Iris pigment epithelial cell (primary cell): ENCODE measurements at regions not wholly inside any gene's neighbourhood (a gene's known extent, or its start where the extent isn't known, plus 50 kb on each side); places are given as distances from the start of the nearest gene placed in this dataset.

Source experiments
- DNase-seq: peaks from one replicate; pipeline ENCODE4 v3.0.0-alpha.2; 2011; ENCODE audit warnings: low read depth

DNA sequence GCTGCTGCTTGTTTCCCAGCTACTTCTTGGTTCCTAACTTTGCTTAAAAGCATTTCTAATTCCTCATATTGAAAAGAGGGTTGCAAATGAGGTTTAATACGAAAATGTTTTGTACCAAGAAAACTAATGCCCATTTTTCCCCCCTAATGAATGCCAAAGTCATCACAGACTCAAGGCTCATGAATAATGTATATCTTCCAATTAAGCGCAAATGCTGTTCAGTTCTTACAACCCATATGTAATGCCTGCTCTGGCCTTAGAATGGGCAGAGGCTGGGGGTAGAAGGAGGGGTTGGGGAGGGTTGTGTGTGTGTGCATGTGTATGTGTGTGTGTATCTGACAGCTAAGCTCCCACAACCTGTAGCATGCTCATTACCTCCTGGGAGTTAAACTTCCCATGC lies 901.7 kb downstream of the KCNMA1 start:
- no peak for DNase-seq

DNA sequence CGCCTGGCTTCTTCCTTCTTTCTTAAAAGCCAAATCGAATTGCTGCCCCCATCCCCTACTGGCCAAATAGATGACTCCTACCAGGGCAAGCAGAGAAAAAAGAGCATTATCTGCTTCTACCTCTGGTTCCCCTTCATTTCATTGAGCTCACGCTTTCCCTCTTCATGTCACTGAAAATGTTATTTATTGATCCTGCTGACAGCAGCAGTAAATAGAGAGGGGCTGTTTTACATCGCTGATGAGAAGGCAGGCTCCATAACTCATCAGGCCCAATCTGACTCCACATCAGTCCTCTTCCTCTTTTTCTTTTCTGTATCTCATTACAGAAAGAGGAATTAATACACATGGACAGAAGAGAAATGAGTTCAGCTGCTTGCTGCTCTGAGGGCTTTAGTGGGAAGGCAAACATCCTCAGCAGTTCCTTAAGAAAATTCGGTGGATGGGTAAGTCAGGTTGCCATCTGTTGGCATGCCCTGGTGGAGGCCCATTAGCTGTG lies 904.1 kb downstream of the KCNMA1 start:
- no peak for DNase-seq

DNA sequence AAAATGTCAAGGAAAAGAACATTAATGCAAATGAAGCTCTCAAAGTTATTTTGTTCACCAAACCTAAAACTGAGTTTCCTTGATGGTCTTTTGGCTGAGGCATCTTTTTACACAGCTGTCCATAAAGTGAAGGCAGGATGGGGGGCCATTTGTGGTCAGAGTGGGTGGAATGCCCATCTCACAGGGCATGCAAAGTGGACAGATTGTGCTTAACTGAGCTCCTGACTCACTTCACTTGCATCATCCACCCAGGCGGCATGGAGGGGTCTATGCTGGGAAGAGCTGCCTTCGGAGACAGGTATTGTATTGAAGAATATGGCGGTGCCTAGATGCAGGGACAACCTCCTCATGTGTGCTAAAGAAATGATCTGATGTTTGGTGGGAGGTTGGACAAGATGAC lies 905.3 kb downstream of the KCNMA1 start:
- no peak for DNase-seq

DNA sequence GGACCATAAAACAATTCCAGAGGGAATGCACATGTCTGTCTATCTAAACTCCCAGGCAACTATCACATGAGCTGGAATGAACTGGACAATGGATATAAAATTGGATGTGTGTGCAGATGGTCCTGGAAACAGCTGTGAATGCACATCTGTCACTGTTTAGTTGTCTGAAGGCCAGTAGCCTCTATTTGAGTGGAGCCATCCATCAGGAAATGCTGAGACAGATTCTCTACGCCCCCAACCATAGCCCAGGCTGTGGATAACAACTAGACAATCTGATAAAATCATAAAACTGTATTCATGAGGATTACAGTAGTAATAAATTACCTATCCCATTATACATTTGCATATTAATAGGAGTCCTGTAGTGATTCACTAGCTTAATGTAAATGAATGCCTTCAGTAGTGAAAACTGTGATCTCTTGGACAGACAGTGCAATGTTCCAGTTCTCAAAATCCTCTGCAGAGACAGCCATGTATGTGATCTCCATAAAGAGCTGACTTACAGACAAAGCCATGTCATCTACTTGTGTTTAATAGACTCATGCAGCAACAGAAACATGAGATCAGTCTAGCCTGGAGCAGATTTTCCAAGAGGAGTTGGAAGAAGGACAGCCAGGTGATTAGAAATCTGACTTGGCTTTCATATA lies 907.6 kb downstream of the KCNMA1 start:
- DNase-seq = no peak

DNA sequence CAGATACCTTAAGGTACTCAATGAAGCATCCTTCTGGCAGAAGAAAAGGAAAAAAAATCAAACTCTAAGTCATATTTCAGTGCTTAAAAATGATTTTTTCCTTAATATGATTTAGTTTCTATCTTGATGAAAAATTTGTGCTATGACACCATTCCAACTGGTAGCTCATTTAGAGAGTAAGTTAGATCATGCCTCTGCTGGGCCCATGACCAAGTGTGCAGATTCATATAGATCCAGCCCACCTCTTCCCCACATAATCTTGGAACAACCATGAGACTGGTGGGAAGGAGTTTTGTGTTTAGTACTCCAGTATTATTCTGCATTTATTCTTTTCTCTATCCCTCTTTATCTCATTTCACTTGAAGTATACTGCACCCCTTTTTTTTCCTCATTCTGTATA lies 908.3 kb downstream of the KCNMA1 start:
- DNase-seq = no peak

DNA sequence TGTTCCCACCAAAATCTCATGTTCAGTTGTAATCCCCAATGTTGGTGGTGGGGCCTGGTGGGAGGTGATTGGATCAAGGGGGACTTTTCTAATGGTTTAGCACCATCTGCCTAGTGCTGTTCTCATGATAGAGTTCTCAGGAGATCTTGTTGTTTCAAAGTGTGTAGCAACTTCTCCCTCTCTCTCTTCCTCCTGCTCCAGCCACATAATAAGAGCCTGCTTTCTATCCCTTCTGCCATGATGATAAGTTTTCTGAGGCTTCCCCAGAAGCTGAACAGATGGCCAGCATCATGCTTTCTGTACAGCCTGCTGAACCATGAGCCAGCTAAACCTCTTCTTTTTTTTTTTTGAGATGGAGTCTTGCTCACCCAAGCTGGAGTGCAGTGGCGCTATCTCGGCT lies 910.6 kb downstream of the KCNMA1 start:
- no peak for DNase-seq

DNA sequence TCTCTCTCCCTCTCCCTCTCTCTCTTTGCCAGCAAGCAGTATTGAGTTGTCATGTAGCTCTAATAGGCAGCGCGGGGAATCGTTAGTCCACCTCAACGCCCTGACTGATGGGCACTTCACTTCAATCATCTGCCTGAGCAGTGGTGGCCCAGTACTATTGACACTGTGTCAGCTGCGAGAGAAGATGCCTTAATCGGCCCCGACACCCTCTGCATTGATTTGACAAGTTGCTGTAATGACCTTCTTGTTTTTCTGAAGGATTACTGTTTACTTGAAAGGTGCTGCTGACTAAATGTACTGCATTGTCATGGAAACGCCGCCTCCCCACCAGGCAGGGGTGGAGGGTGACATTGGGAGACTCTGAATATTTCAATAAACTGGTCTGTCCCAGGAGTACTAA lies 913.8 kb downstream of the KCNMA1 start:
- no peak for DNase-seq

DNA sequence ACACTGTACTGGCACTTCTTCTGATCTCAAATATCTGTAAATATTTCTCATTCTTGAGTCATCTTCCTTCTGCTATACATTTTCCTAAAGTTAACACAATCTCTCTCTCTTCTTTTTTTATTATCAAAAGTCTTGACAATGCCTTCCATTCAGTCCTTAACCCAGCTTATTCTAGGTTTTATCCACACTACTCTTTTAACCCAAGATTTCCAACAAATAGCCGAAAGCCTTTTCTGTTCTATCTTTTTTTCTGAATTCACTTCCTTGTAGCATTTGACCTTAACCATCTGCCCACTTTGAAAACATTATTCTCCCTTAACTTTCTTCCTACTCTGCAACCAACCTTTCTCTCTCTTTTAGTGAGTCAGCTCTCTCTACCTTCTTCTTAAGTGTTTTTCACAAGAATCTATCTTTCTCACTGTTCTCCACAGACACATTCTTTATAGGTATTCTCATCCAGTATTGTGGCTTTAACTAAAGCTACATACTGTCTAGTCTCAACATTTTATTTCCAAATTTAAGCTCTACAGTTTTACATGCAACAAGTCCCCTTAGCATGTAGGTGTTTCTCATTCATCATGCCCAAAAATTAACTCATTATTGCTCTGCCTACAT lies 915.6 kb downstream of the KCNMA1 start:
- DNase-seq = no peak

DNA sequence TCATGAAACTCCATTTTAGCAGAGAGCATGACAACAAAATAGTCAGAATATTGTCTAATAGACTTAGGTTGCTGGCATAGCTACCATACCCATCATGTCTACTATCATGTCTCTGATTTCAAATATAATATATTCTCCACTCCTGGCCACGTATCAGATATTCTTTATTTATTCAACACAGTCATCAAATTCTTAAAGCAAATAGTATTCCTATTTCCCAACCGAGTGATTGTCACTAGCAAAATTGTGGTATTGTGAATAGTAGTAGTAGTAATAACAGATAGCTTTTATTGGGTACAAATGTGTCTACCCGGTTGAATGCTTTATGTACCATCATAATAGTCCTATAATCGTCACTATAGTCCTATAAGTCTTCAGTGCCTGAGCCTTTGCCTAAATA lies 918.6 kb downstream of the KCNMA1 start:
- no peak for DNase-seq

DNA sequence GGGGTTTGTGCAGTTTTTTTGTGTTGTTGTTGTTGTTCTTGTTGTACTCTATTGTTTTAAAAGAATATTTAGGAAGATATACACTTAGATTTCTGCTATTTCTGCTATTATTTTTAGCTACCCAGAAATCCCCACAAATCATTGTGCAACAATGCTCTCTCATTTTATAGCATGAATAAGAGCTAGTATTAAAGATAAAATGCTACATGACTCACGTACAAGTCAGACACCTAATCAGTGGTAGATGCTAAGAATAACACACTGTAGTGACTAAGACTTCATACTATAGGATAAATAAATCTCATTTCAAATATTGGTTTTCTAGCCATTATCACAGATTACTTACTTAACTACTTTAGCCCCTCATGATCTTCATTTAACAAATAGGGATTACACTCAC lies 920.5 kb downstream of the KCNMA1 start:
- DNase-seq = peak; percentile 71

DNA sequence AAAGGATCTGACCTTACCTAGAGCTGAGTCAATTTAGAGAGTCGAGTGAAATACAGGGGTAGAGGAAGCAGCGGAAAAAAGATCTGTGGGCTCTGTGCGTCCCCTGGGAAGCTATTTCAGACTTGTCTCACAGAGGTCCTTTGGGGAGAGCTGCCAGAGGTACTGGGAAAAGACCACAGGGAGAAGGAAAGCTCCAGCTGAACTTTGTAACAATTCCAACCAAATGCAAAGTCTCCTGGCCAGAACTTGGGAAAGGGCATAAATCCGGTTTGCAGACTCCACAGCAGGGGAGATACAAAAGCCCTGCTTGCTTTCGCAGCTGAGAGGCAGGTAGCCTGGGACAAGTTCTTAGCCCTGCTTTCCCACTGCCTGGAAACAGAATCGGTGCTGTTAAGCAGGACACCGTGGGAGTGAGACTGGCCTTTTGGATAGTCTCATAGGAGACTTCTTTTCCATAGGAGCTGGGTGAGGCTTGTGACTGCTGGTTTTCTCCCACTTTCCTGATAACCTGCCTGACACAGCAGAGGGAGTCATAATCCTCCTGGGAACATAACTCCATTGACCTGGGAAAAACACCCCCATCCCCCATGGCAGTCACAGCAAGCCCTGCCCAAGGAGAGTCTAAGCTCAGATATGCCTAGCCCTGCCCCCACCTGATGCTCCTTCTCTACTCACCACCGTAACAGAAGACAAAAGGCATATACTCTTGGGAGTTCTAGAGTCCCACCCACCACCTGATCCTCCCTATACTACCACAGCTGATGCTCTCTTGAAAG lies 926.2 kb downstream of the KCNMA1 start:
- no peak for DNase-seq

DNA sequence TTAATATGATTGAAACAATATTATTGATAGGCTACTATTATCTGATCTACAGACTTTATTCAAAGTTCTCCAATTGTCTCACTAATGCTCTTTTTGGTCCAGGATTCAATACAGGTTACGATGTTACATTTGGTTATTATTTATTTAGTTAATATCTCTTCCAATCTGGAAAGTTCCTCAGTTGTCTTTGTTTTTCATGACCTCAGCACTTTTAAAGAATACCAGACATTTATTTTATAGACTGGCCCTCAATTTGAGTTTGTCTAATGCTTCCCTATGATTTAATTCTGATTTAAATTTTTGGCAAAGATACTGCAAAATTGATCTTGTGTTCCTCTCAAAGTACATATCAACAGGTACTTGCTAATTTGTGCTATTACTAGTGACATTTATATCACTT lies 937.4 kb downstream of the KCNMA1 start:
- no peak for DNase-seq

DNA sequence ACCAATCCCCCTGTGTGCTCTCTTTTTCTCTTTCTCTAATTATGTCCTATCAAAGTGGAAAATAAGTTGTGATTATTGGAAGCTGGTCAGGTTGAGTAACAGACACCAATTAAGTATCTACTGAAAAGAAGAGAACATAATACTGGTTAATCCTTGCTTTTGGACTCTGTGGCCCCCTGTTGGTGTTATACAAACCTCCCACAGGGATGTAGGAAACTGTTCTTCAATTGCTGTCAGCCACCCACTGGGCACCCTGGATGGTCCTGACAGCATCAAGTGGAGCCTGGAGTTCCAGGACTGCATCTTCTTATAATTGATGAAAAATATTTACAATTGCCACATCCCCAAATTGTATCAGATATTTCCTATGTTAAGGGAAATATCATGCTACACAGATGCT lies 939.7 kb downstream of the KCNMA1 start:
- no peak for DNase-seq

DNA sequence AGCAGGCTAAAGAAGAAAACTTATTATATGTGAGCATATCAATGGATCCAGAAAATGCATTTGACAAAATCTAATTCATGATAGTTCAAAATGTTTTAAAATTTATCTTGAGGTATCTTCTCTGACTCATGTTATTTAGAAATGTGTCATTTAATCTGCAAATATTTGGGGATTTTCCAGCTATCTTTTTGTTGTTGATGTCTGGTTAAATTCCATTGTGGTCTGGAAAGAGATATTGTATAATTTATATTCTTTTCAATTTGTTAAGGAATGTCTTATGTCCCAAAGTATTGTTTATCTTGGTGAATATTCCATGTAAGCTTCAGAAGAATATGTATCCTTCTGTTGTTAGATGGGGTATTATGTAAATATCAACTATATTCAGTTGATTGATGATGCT lies 942.5 kb downstream of the KCNMA1 start:
- DNase-seq = no peak

DNA sequence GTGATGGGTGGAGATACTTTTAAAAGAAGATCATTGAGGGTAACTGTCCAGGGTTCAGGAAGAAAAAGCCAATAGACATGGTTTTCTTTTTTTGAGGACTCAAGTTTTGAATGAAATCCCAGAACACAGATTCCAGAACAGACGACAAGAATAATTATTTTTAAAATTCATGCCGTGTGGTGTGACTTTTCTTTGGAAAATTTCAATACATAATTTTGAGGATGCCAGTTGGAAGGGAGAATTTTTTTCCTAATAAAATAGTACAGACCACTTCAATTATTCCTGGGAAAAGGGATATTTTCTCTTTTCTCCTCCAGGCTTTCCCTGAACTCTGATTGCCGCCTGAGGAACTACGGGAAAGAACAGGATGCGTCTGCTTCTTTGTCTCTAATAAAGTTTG lies 951.4 kb downstream of the KCNMA1 start:
- no peak for DNase-seq

DNA sequence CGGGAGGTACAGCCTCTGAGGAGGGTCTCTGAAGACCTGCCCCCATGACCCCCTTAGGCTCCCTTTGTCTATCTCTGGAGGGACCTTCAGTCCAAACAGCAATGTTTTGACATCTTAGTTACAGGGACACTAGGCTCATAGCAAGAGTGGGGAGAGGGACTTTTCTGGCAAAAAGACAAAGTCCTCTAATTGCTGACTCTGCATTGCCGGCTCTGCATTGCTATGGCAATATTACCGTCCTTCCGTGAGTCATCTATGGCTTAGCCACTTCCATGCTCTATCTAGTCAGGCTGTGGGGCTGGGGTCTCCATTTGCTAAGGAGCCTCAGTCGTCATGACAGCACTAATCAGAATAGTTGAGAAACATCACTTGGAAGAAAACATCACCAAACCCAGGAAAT lies 952.6 kb downstream of the KCNMA1 start:
- no peak for DNase-seq

DNA sequence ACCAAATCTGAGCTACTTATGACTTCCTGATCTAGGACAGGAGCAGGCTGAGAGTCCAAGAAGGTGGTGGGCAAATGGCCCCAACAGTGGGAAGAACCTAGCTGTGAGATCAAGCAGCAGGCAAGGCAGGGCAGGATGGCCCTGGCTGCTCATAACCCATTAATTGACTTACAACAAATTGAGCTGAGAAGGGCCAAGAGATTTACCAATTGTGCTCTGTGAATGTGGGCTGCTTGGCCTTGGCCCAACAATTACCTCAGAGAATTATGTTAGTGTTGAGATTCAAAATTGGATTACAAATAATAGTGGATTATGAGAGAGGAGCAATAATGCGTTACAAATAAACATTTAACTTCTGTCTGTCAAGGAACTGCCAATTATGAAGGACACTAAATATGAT lies 956.5 kb downstream of the KCNMA1 start:
- no peak for DNase-seq

DNA sequence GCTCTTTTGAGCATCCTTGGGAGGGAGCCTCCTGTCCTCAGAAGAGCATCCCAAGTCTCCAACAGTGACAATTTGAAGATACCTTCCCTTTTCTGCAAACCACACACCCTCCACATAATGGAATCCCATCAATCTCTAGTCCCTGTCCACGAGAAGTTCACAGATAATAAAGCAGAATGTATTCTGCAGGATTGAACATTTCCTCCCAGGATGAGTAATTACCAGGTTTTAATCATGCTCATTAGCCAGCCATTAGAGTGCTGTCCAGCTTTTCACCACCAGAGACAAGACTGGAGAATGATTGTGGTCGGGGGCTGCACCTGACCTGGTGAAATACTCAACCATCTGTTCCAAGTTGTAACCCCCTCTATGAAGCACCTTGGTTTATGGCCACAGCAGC lies 958.6 kb downstream of the KCNMA1 start:
- no peak for DNase-seq

DNA sequence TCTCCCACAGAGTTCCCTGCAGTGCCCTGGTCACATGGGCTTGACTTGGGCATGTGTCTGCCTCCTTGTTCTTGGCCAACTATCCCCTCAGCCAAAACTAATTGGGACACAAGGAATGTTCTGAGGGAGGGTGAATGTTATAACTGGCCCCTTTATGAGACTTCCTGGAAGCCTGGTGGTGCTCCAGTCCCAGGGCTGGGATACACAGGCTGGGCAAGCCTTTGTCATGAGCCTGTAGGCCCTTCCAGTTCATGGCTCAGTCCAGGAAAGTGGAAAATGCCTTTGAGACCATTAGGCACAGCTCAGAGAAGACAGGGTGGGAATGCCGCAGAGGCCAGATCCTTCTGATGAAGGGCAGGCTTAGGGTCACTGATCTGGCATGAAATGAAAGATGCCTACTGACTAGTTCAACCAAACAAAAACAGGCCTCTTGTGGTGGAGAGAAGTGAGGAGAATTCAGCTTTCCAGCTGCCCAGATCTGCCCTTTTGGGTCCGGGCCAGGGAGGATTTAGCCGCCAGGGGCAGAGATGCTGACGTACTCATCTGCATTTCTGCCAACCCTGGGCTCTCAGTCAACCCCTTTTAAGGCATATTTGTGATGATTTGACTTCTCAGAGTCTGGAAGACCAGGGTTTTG lies 961.5 kb downstream of the KCNMA1 start:
- peak; percentile 3 for DNase-seq

DNA sequence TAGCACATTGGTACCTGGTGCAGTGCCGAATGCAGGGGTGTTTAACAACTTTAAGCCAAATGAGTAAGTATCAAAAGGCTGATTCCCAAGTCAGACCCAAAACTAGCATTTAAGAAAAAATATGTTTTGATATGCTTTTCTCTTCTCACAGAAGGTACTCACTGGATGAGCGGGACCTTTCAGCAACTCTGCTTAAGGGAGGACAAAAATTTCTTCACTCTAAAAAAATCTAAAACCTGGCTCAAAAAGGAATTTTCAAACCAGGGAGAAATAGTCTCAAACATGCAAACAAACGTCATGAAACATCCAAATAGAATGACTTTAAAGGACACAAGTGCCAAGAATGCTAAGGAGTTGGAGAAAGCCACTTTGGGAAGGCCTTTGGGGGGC lies 962.1 kb downstream of the KCNMA1 start:
- DNase-seq = no peak

DNA sequence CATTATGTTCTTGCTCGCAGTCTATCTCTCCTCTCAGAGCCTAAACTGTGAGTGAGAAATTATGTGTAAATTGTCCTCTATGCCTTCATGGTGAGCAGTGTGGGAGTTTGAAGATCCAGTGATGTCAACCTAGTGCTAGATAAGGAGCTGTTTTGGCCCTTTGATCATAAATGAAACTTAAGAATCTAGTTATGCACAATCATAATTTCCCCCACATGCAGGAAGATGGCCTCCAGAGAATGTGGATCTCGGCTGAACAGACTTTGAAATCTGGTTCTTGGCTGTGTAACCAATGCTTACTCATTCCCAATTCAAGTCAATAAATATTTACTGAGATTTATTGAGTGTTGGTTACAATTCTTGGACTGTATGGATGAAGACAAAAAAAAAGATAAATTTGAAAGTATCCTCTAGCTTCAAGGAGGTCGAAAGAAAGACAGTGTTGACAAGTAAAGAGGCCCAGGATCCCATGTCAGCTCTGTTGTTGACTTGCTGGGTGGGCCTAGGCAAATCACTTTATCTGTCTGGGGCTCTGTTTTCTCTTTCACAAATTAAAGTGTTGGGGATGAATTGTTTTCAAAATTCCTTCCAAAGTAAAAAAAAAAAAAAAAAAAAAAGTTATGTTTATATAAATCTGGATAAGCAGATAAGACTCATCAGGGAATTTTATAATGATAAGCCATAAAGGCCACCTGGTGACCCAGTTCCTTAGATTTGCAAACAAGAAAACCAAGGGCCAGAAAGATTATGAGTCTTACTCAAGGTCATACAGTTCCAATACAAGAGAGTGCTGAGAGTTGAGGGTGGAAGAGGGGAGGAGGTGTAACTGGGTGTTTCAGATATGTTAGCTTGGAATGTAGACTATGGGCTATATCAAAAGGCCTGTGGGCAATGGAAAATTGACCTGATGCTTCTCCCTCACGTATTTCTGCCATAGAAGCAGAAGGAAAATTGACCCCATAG lies 969.9 kb downstream of the KCNMA1 start:
- no peak for DNase-seq

DNA sequence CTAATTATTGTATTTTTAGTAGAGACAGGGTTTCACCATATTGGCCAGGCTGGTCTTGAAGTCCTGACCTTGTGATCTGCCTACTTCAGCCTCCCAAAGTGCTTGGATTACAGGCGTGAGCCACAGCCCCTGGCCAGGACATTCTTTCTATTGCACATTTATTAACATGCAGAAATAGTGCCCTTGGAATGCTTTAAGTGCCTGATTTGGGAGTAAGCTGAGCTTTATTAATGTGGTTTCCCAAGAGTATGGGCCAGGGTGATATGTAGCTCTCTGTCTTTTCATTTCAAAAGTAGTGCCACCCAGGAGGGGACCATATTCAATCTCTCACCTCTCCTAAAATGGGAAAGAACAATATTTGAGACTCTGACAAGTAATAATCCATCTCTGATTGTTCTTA lies 970.7 kb downstream of the KCNMA1 start:
- no peak for DNase-seq
